Breast epithelium (tissue), 4 donors: ENCODE measurements at regions not wholly inside any gene's neighbourhood (a gene's known extent, or its start where the extent isn't known, plus 50 kb on each side); places are given as distances from the start of the nearest gene placed in this dataset.

Source experiments
- DNase-seq, 2 donors: peaks; one replicate each; pipeline ENCODE4 v3.0.0-alpha.2; 2019; ENCODE audit warnings: low spot score in 2 of 2
- H3K27ac ChIP-seq, 2 donors: fragments of 200-600 bp; sonication (generic) in 1 of 2; one replicate each; pipeline ENCODE4 v1.5.1; 2016 to 2019; ENCODE audit warnings: mild to moderate bottlenecking in 1 of 2
- H3K27me3 ChIP-seq, 2 donors: fragments of 200-600 bp; sonication (generic) in 1 of 2; one replicate each; pipeline versions ENCODE4 v1.5.1 to v1.6.0; 2017 to 2019; ENCODE audit warnings: control low read depth in 1 of 2, mild to moderate bottlenecking in 1 of 2
- H3K36me3 ChIP-seq: fragments of 200-600 bp; one replicate; pipeline ENCODE4 v1.5.1; 2019
- H3K4me1 ChIP-seq, 2 donors: fragments of 200-600 bp; sonication (generic); one replicate each; pipeline ENCODE4 v1.5.1; 2016 to 2019; ENCODE audit warnings: control low read depth in 1 of 2
- H3K4me3 ChIP-seq, 3 donors: fragments of 200-600 bp; sonication (generic); 1 replicate in 2 of 3; 2 replicates in 1 of 3; pipeline ENCODE4 v1.5.1; 2016 to 2019; ENCODE audit warnings: mild to moderate bottlenecking in 3 of 3, moderate library complexity in 2 of 3
- H3K9me3 ChIP-seq, 2 donors: fragments of 200-600 bp; sonication (generic) in 1 of 2; one replicate each; pipeline ENCODE4 v1.5.1; 2016 to 2019; ENCODE audit warnings: control low read depth in 1 of 2
- CTCF ChIP-seq, 3 donors: fragments of 450-650 bp; IDR thresholded peaks; one replicate each; pipeline ENCODE4 v1.5.1; 2016 to 2017; ENCODE audit warnings: antibody characterized with exemption in 3 of 3, mild to moderate bottlenecking in 3 of 3, moderate library complexity in 3 of 3
- POLR2A ChIP-seq: fragments of 450-650 bp; IDR thresholded peaks from one replicate; pipeline ENCODE4 v1.6.1; 2016; ENCODE audit warnings: antibody characterized with exemption, mild to moderate bottlenecking, moderate library complexity
- POLR2AphosphoS5 ChIP-seq, 3 donors: sonication (generic); formaldehyde crosslinking; IDR thresholded peaks; one replicate each; pipeline ENCODE4 v1.6.1; 2017; ENCODE audit warnings: antibody characterized with exemption in 3 of 3
- intact Hi-C: fragments of 100-400 bp; cut with DNase I; formaldehyde crosslinking; loops from one replicate; pipeline ENCODE4 v1.15.1; 2023; ENCODE audit warnings: low total_unique reads

- Histone ChIP-seq H3K9me3 (no peaks in the 10 kb centered on the region), H3K36me3 (no peaks in the 10 kb centered on the region), H3K4me3 (no peak overlapping the region), H3K4me1 (no peaks in the 10 kb centered on the region), H3K27ac (no peak overlapping the region), H3K27me3 (no peaks in the 10 kb centered on the region)
- DNase-seq = no peak
- intact Hi-C loops = no loop called here
- TF ChIP-seq POLR2AphosphoS5 (IDR thresholded peaks at IDR 0.05) (no peak), POLR2A (no peak), CTCF (IDR thresholded peaks at IDR 0.05) (no peak)
These were observed 1678.1 kb downstream of the KCNT2 start for GRCh38 chr1:194930132-194930531.

GRCh38 chr1:194929357-194929756, 1678.9 kb downstream of the KCNT2 start:
- intact Hi-C loops = no loop called here
- H3K9me3 ChIP-seq = no peaks in the 10 kb centered on the region
- TF ChIP-seq POLR2A (no peak), POLR2AphosphoS5 (IDR thresholded peaks at IDR 0.05) (no peak), CTCF (IDR thresholded peaks at IDR 0.05) (no peak)
- no peaks in the 10 kb centered on the region for H3K4me1 ChIP-seq
- DNase-seq = no peak
- H3K4me3 ChIP-seq = no peak overlapping the region
- no peak overlapping the region for H3K27ac ChIP-seq
- no peaks in the 10 kb centered on the region for H3K36me3 ChIP-seq
- no peaks in the 10 kb centered on the region for H3K27me3 ChIP-seq

GRCh38 chr1:194919146-194919545, 1689.1 kb downstream of the KCNT2 start:
- H3K27ac ChIP-seq = no peak overlapping the region
- TF ChIP-seq CTCF (IDR thresholded peaks at IDR 0.05) (no peak), POLR2AphosphoS5 (IDR thresholded peaks at IDR 0.05) (no peak), POLR2A (no peak)
- no peaks in the 10 kb centered on the region for H3K27me3 ChIP-seq
- H3K4me1 ChIP-seq = no peaks in the 10 kb centered on the region
- no peaks in the 10 kb centered on the region for H3K9me3 ChIP-seq
- no peak for DNase-seq
- no peak overlapping the region for H3K4me3 ChIP-seq
- no peaks in the 10 kb centered on the region for H3K36me3 ChIP-seq
- intact Hi-C loops = no loop called here

GRCh38 chr1:194917769-194918168, 1690.5 kb downstream of the KCNT2 start:
- H3K4me3 ChIP-seq = no peak overlapping the region
- no peaks in the 10 kb centered on the region for H3K27me3 ChIP-seq
- no peaks in the 10 kb centered on the region for H3K9me3 ChIP-seq
- no peaks in the 10 kb centered on the region for H3K4me1 ChIP-seq
- TF ChIP-seq CTCF (IDR thresholded peaks at IDR 0.05) (no peak), POLR2A (no peak), POLR2AphosphoS5 (IDR thresholded peaks at IDR 0.05) (no peak)
- intact Hi-C loops = no loop called here
- no peak for DNase-seq
- no peaks in the 10 kb centered on the region for H3K36me3 ChIP-seq
- no peak overlapping the region for H3K27ac ChIP-seq

- no peak for DNase-seq
- TF ChIP-seq POLR2A (no peak), POLR2AphosphoS5 (IDR thresholded peaks at IDR 0.05) (no peak), CTCF (IDR thresholded peaks at IDR 0.05) (no peak)
- no peaks in the 10 kb centered on the region for H3K9me3 ChIP-seq
- no peaks in the 10 kb centered on the region for H3K27me3 ChIP-seq
- H3K4me3 ChIP-seq = no peak overlapping the region
- intact Hi-C loops = no loop called here
- H3K27ac ChIP-seq = no peak overlapping the region
- no peaks in the 10 kb centered on the region for H3K36me3 ChIP-seq
- H3K4me1 ChIP-seq = no peaks in the 10 kb centered on the region
These were observed 1699.6 kb downstream of the KCNT2 start for GRCh38 chr1:194908643-194909042.
